GM18499 (cell line): ENCODE measurements at regions not wholly inside any gene's neighbourhood (a gene's known extent, or its start where the extent isn't known, plus 50 kb on each side); places are given as distances from the start of the nearest gene placed in this dataset.

Source experiments
- ATAC-seq: cut with Tn5 transposase; IDR thresholded peaks from one replicate; pipeline ENCODE4 v1.9.1; 2021; ENCODE audit warnings: moderate number of reproducible peaks; ENCODE audit not compliant: insufficient read depth, unreplicated experiment

GRCh38 chr1:238112952-238113621 lies 222.4 kb upstream of the ZP4 start:
- no peak for ATAC-seq

DNA sequence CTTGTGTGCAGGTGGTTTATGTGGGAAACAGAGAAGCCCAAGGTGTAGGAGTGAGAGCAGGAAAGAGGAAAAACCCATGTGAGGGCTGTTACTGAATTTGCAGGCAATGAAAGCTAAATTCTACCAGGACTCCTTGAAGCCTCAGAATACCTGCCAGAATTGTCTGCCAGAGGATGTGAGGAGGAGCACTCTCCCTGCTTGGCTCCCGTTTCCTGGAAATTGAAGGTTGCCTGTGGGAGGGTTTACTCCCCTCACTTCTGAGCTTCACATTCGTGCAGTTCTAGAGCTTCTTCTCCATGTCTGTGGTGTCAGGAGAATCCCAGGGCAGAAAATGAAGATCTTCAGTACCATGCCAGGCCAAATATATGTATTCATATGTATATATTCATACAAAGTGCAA lies 220.8 kb upstream of the ZP4 start:
- no peak for ATAC-seq

GRCh38 chr1:238111081-238111480 lies 220.4 kb upstream of the ZP4 start:
- no peak for ATAC-seq

DNA sequence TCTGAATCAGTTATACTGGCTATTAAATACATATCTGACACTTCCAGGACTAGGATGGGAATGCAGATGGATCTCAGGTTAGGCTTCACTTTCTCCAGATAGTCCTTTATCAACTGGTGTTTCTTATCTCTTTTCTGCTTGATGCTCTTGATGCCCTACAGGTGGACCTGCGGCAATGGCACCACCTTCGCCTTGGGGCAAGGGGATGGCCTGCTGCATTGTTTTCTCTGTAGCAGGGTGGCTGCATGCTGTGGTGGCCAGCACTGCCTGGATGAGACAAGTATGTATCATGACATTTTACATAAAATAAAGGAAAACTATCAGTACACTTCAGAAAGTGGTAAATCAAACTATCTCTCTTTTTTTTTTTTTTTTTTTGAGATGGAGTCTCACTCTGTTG lies 217.7 kb upstream of the ZP4 start:
- ATAC-seq = no peak

GRCh38 chr1:238107322-238107721 lies 216.6 kb upstream of the ZP4 start:
- ATAC-seq = no peak

DNA sequence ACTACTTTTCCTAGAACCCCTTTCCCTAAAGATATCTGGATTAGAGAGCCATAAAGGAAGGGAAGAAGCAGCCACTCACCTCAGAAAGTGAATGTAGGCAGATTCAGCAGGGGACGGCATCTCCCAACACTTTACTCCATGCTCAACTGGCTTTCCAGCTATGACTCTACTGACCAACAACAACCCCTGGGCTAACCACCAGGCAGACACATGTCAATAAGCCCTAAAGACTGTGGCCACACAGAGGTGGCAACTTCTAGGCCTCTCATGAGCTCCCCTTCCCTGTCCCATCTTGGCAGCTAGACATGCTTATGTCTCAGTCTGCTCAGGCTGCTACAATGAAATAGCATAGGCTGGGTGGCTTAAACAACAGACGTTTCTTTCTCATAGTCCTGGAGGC lies 214.0 kb upstream of the ZP4 start:
- ATAC-seq = no peak

GRCh38 chr1:238101923-238102322 lies 211.2 kb upstream of the ZP4 start:
- ATAC-seq = no peak

- ATAC-seq = no peak
Observed at GRCh38 chr1:238099871-238100270, 209.1 kb upstream of the ZP4 start.

DNA sequence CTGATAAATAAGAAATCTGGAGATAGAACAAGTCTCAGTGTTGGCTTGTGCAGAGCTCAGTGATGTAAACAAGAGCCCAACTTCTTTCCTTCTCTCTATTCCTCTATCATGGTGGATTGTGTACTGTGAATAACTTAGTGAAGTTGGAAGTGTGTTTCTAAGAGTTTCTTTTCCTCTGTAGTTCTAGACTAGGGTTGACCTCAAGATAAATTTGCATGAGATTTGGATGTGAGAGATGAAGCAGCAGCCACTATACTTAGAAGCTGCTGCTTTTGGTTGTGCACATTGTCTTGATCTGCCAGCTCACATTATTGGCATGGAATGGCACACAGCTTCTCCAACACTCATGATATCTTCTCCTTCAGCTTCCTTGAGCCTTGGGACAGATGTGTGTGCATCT lies 198.9 kb upstream of the ZP4 start:
- no peak for ATAC-seq

DNA sequence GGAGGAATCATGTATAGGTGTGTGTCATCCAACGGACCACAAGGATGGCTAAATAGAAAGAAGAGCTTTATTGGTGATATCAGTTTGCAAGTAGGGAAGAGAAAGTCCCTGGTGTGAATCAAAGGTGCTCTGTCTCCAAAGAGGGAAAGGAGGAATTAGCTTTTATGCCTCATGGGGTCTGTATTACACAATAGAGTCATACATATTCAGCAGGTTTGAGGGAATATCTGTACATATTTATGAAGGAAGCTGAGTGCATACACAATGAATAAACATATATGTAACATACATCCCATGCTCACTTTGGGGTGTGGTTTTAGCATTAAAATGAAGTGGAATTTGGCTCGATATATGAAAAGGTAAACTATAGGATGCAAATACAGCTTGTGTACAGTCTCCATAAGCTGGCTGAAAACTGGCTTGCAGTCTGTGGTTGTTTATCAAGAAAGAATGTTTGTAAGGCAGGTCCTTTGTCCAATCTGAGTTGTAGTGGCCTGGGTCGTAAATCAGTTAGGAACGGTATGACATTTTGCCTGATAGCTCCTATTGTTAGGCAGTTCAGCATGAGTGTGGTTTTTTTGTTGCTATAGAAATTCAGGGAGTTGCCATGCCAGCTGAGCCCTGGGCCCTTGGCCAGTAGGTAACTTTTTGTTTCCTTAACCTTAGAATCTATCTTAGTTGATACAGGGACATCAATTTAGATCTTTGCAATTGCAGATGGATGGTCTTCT lies 198.0 kb upstream of the ZP4 start:
- no peak for ATAC-seq

GRCh38 chr1:238073991-238074390 lies 183.3 kb upstream of the ZP4 start:
- no peak for ATAC-seq

GRCh38 chr1:238071061-238071460 lies 180.3 kb upstream of the ZP4 start:
- no peak for ATAC-seq

DNA sequence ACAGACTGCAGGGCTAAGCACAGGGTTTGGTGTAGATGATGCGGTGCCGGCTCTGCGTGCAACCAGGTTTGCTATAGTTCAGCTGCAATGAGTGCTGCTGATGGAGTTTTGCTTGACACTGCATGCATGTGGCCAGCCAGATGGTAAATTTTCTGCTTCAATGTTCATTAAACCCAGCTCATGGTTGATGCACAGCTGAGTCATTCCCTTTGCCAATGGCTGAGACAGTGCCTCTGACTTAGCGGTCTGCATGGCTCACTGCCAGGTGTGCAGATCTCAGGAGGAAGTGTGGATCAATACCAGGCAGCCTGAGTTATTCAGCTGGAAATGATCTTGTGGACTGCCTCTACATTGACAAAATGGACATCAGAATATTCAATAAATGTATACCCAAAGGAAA lies 172.7 kb upstream of the ZP4 start:
- ATAC-seq = no peak

DNA sequence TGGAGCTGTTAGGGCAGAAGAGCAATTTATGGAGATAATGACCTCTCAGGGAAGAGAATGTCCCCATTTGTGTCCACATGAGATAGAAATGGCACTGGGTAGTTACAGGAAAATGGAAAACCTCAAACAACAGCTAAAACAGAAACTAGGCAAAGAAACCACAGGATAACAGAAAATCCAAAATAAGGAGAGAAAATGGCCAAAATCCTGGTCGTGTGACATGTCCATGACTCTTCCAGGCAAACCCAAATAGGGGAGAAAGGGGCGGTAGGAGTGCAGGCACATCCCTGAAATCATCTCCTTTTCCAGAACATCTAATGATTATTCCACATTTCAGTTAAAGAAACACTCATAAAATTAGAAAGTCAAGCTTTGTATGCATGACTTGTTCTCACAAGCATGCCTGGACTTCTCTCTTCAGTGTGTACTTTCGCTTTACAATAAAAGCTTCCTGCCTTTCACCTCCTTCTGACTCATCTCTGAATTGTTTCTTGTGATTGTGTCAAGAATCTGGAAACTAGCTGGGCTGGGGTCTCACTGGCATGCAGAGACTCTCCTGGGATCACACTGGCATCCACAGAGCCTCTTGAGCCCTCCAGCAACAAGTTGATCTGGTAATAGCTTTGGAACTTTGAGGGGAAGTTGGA lies 171.4 kb upstream of the ZP4 start:
- no peak for ATAC-seq

- peak; percentile 49 for ATAC-seq
Observed at GRCh38 chr1:238060061-238060460, 169.3 kb upstream of the ZP4 start.

- no peak for ATAC-seq
Observed at GRCh38 chr1:238052496-238053266, 162.0 kb upstream of the ZP4 start.

GRCh38 chr1:238029126-238029525 lies 138.4 kb upstream of the ZP4 start:
- ATAC-seq = no peak

- no peak for ATAC-seq
Observed at GRCh38 chr1:238027366-238027765, 136.6 kb upstream of the ZP4 start.

- ATAC-seq = no peak
Observed at GRCh38 chr1:238023137-238023536, 132.4 kb upstream of the ZP4 start.

DNA sequence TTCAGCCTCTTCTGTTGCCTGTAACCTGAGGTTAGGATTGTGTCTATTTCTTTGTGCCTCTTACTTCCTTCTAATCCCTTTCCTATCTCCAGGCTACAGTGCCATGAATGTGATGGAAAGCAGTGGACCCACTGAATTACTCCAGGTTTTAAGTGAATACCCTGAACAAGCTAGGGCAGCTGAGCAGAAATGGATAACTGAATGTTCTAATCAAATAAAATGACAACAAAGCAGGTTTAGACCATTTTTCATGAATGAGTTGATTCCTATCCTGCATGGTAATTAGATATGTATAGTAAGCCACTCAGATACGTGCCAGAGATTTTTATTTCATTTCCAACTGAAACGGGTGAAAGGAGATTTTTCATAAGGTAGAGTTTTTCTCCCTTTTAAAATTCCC lies 127.5 kb upstream of the ZP4 start:
- no peak for ATAC-seq

GRCh38 chr1:238006779-238007178 lies 116.1 kb upstream of the ZP4 start:
- ATAC-seq = no peak
